K562 (cell line): ENCODE measurements at regions not wholly inside any gene's neighbourhood (a gene's known extent, or its start where the extent isn't known, plus 50 kb on each side); places are given as distances from the start of the nearest gene placed in this dataset.

Source experiments
- ATAC-seq: fragments of 200-7000 bp; cut with Tn5 transposase; 3 replicates; pipeline ENCODE4 v1.9.1; 2020; ENCODE audit warnings: moderate library complexity
- BruUV-seq: library from RNA; stranded (reverse); fragments of 400-500 nt; replicated peaks from 2 replicates; lab custom pipeline; 2021; lab: Mats Ljungman, UMichigan
- CTCF ChIA-PET: fragments of 300-600 bp; formaldehyde crosslinking; extraction: SDS; loops from one replicate; lab custom pipeline; 2021; ENCODE audit warnings: low intra/inter-chr PET ratio; lab: Yijun Ruan, JAX
- POLR2A ChIA-PET: fragments of 300-600, 350-650 bp; sonication (Branson Sonifier 250); formaldehyde crosslinking; extraction: SDS; loops from one replicate; lab custom pipeline; 2021; ENCODE audit warnings: antibody characterized with exemption, inconsistent platforms; lab: Yijun Ruan, JAX
- DNase-seq, 4 experiments: peaks; one replicate each; pipeline versions ENCODE4 v3.0.0 to v3.0.0-alpha.2; 2011 to 2018; ENCODE audit warnings: low spot score in 3 of 4, mixed read lengths in 3 of 4; ENCODE audit errors: extremely low read depth in 1 of 4
- FAIRE-seq: peaks from 2 replicates; lab custom pipeline; 2011; peaks lifted over from hg19 to GRCh38; lab: Jason Lieb, UNC
- H2AFZ ChIP-seq: 2 replicates; pipeline ENCODE4 v1.6.0; 2011; ENCODE audit warnings: low read depth, low read length, control low read depth, inconsistent platforms
- H3K27ac ChIP-seq: fragments of 200-600 bp; 3 replicates; pipeline ENCODE4 v1.8.0; 2011; ENCODE audit warnings: low read depth, mild to moderate bottlenecking, control low read depth, inconsistent platforms, low read length, moderate library complexity, mixed read lengths; ENCODE audit errors: extremely low read depth
- H3K27me3 ChIP-seq, 2 experiments: fragments of 300-600 bp in 1 of 2; 2 replicates in 1 of 2; 3 replicates in 1 of 2; pipeline versions ENCODE4 v1.6.0 to v1.8.0; 2011; ENCODE audit warnings: inconsistent platforms in 2 of 2, low read length in 2 of 2, mild to moderate bottlenecking in 1 of 2, mixed read lengths in 1 of 2, moderate library complexity in 1 of 2; ENCODE audit not compliant: control insufficient read depth in 2 of 2, insufficient read depth in 2 of 2
- H3K36me3 ChIP-seq: fragments of 300-600 bp; 3 replicates; pipeline ENCODE4 v1.8.0; 2011; ENCODE audit warnings: mild to moderate bottlenecking, low read length, inconsistent platforms; ENCODE audit not compliant: control insufficient read depth, insufficient read depth
- H3K4me1 ChIP-seq, 2 experiments: fragments of 200-600 bp in 1 of 2; replicated peaks in 1 of 2; 2 replicates in 1 of 2; 3 replicates in 1 of 2; pipeline versions ENCODE4 v1.5.1 to v1.8.0; 2011; ENCODE audit warnings: inconsistent platforms in 2 of 2, low read length in 2 of 2, mild to moderate bottlenecking in 1 of 2, mixed read lengths in 1 of 2, moderate library complexity in 1 of 2; ENCODE audit not compliant: control insufficient read depth in 2 of 2, insufficient read depth in 2 of 2
- H3K4me2 ChIP-seq: 2 replicates; pipeline ENCODE4 v1.6.1; 2011; ENCODE audit warnings: low read length, control low read depth, inconsistent platforms, mixed read lengths; ENCODE audit not compliant: insufficient read depth
- H3K4me3 ChIP-seq: fragments of 200-600 bp; sonication (generic), shearing (Covaris generic); 2 replicates; pipeline ENCODE4 v1.5.1; 2016; ENCODE audit warnings: control low read depth, inconsistent platforms
- H3K79me2 ChIP-seq: fragments of 200-600 bp; 3 replicates; pipeline ENCODE4 v1.8.0; 2011; ENCODE audit warnings: low read length, inconsistent platforms; ENCODE audit not compliant: control insufficient read depth, insufficient read depth
- H3K9ac ChIP-seq, 2 experiments: 2 replicates each; pipeline versions ENCODE4 v1.6.0 to v1.6.1; 2011; ENCODE audit warnings: low read depth in 2 of 2, low read length in 2 of 2, control low read depth in 1 of 2, inconsistent platforms in 1 of 2, mild to moderate bottlenecking in 1 of 2, mixed read lengths in 1 of 2; ENCODE audit not compliant: insufficient read depth in 1 of 2
- H3K9me1 ChIP-seq: one replicate; pipeline ENCODE4 v1.6.0; 2011; ENCODE audit warnings: inconsistent platforms, mild to moderate bottlenecking, low read length, moderate library complexity; ENCODE audit not compliant: control insufficient read depth, insufficient read depth
- H3K9me3 ChIP-seq: replicated peaks from 2 replicates; pipeline ENCODE4 v1.5.1; 2011; ENCODE audit warnings: low read depth, low read length, inconsistent platforms; ENCODE audit not compliant: control insufficient read depth, insufficient read depth
- H4K20me1 ChIP-seq: replicated peaks from 2 replicates; pipeline ENCODE4 v1.6.1; 2011; ENCODE audit warnings: low read length, inconsistent platforms, mixed read lengths; ENCODE audit not compliant: control insufficient read depth, insufficient read depth
- ATF7 ChIP-seq: fragments of 450-650 bp; IDR thresholded peaks from 2 replicates; pipeline ENCODE4 v1.7.1; 2014; ENCODE audit warnings: mild to moderate bottlenecking, moderate library complexity
- FOSL1 ChIP-seq: fragments of 200-800 bp; sonication (Bioruptor generic); conservative IDR thresholded peaks from 2 replicates; pipeline ENCODE4 v1.6.1; 2016; ENCODE audit warnings: missing genetic modification characterization, missing compliant biosample characterization
- FUS ChIP-seq: fragments of 200-400 bp; formaldehyde crosslinking; optimal IDR thresholded peaks from 2 replicates; pipeline ENCODE3; 2017; ENCODE audit warnings: low read depth, low read length
- GTF2B ChIP-seq: IDR thresholded peaks from 2 replicates; pipeline ENCODE4 v1.6.1; 2011; ENCODE audit not compliant: insufficient read length; ENCODE audit errors: extremely low read depth
- JUN ChIP-seq, 2 experiments: sonication (generic) in 1 of 2; formaldehyde crosslinking in 1 of 2; IDR thresholded peaks; 2 replicates each; pipeline versions ENCODE4 v1.6.1 to v1.8.0; 2012 to 2022; ENCODE audit warnings: borderline replicate concordance in 2 of 2, mild to moderate bottlenecking in 2 of 2, improper control_type of control experiment in 1 of 2, low read depth in 1 of 2, low read length in 1 of 2, missing genetic modification reagents in 1 of 2
- MAFF ChIP-seq: IDR thresholded peaks from 2 replicates; pipeline ENCODE4 v1.6.1; 2012; ENCODE audit warnings: low read length, improper control_type of control experiment
- MAFG ChIP-seq: fragments of 450-650 bp; conservative IDR thresholded peaks from 2 replicates; pipeline ENCODE4 v1.6.1; 2016; ENCODE audit warnings: missing genetic modification characterization, missing compliant biosample characterization
- MAFK ChIP-seq: IDR thresholded peaks from 2 replicates; pipeline ENCODE4 v1.6.1; 2011; ENCODE audit warnings: low read length, improper control_type of control experiment
- NCOA6 ChIP-seq: fragments of 450-650 bp; IDR thresholded peaks from 2 replicates; pipeline ENCODE4 v1.6.1; 2017; ENCODE audit warnings: mild to moderate bottlenecking
- NFE2 ChIP-seq: IDR thresholded peaks from 2 replicates; pipeline ENCODE4 v1.6.1; 2014; ENCODE audit warnings: antibody characterized with exemption, low read depth
- NFE2L1 ChIP-seq: fragments of 450-650 bp; IDR thresholded peaks from 2 replicates; pipeline ENCODE4 v1.6.1; 2016; ENCODE audit warnings: missing genetic modification characterization, low read depth, mild to moderate bottlenecking, missing compliant biosample characterization, moderate library complexity, borderline replicate concordance
- YY1 ChIP-seq, 3 experiments: IDR thresholded peaks; 2 replicates each; pipeline ENCODE4 v1.6.1; 2011; ENCODE audit warnings: low read length in 2 of 3, mild to moderate bottlenecking in 2 of 3, moderate library complexity in 2 of 3, borderline replicate concordance in 1 of 3, control low read depth in 1 of 3, low read depth in 1 of 3; ENCODE audit not compliant: insufficient read depth in 3 of 3, insufficient replicate concordance in 2 of 3, control insufficient read depth in 1 of 3, insufficient read length in 1 of 3; ENCODE audit errors: extremely low read depth in 1 of 3
- ZEB2 ChIP-seq: fragments of 450-650 bp; IDR thresholded peaks from 2 replicates; pipeline ENCODE4 v1.6.1; 2016
- ZNF316 ChIP-seq: fragments of 450-650 bp; IDR thresholded peaks from 2 replicates; pipeline ENCODE4 v1.6.1; 2016
- ZNF592 ChIP-seq: fragments of 450-650 bp; IDR thresholded peaks from 2 replicates; pipeline ENCODE4 v1.6.1; 2017; ENCODE audit warnings: antibody characterized with exemption, mild to moderate bottlenecking
- ZNF780A ChIP-seq: fragments of 250-450 bp; sonication (Bioruptor Pico); IDR thresholded peaks from 2 replicates; pipeline ENCODE4 v1.5.0; 2021; ENCODE audit warnings: mild to moderate bottlenecking
- WGBS: fragments of 100-300 bp; shearing (Covaris generic); methylation state at CpG from one replicate; pipeline ENCODE4 v1.1.6; 2016; ENCODE audit warnings: low coverage, mixed read lengths; ENCODE audit not compliant: insufficient coverage; ENCODE audit errors: missing lambda C conversion rate; 5-methylcytosine and 5-hydroxymethylcytosine counted together
- in situ Hi-C: fragments of 300-500 bp; cut with MboI; formaldehyde crosslinking; loops from 4 replicates; pipeline ENCODE4 v1.15.0; 2018; ENCODE audit warnings: inconsistent platforms, mixed read lengths
- intact Hi-C: fragments of 100-400 bp; cut with micrococcal nuclease; formaldehyde crosslinking; loops from 2 replicates; pipeline ENCODE4 v1.14.2; 2022

GRCh38 chr4:15153662-15154061 is 151.4 kb downstream of the CPEB2 start (continued):
- TF ChIP-seq ATF7: 0 out of 2 replicates have a peak, but pooled peaks have one; percentile 42
- peak; percentile 44; the same call in 1 of the 2 replicates for TF ChIP-seq NCOA6
- peak; percentile 45; the same call in 1 of the 2 replicates for TF ChIP-seq NFE2L1 (tag)
- TF ChIP-seq JUN (IDR thresholded peaks at IDR 0.05; ENCODE audit: borderline replicate concordance, low read depth, low read length): peak; percentile 85
- TF ChIP-seq JUN (CRISPR knock-in tag; IDR thresholded peaks at IDR 0.05; ENCODE audit: borderline replicate concordance): no peak
- TF ChIP-seq FUS: no peak
- TF ChIP-seq FOSL1 (tag): peak; percentile 85
- TF ChIP-seq ZEB2: peak; percentile 67; the same call in 1 of the 2 replicates

GRCh38 chr4:15158406-15159091 is 156.3 kb downstream of the CPEB2 start:
- H3K36me3 ChIP-seq: no peaks in the 10 kb centered on the region
- H3K27me3 ChIP-seq: no peaks in the 10 kb centered on the region
- POLR2A ChIA-PET: no interaction called here
- intact Hi-C loops: no loop called here
- H3K79me2 ChIP-seq: no peaks in the 10 kb centered on the region
- no peak overlapping the region for H3K4me3 ChIP-seq
- no peaks in the 10 kb centered on the region for H3K9me1 ChIP-seq
- CTCF ChIA-PET: no interaction called here
- H3K4me1 ChIP-seq: peaks cover 5 to 14% of the 10 kb centered on the region in 2 experiments; a peak in 4 of 5 replicates
- peak overlapping the region; percentile 88 for H2AFZ ChIP-seq
- no peak overlapping the region for H3K4me2 ChIP-seq
- WGBS: 73% methylated on average over 8 of the region's 9 CpGs
- BruUV-seq: no TSS peak
- no peaks in the 10 kb centered on the region for H4K20me1 ChIP-seq
- peak overlapping the region; percentile 40; the same call in 2 of the 3 replicates for H3K27ac ChIP-seq
- in situ Hi-C loops: no loop called here
- ATAC-seq (peak; percentile 54; the same call in 2 of the 3 replicates), FAIRE-seq (peak; percentile 23), DNase-seq (peak in 1 of 4 experiments; percentile 30)
- peak overlapping the region in 1 of 2 experiments; percentile 37; a peak in 1 of 4 replicates for H3K9ac ChIP-seq
- H3K9me3 ChIP-seq: no peaks in the 10 kb centered on the region
- TF ChIP-seq MAFG (tag): peak; percentile 74
- TF ChIP-seq NFE2: peak; percentile 84
- peak; percentile 42; the same call in 1 of the 2 replicates for TF ChIP-seq MAFK
- TF ChIP-seq ZNF316: peak; percentile 72
- TF ChIP-seq MAFF: peak; percentile 18; the same call in 1 of the 2 replicates
- no peak for TF ChIP-seq GTF2B
- TF ChIP-seq ZNF592: peak; percentile 40; the same call in 1 of the 2 replicates
- peak in 1 of 3 experiments; percentile 51 for TF ChIP-seq YY1 (IDR thresholded peaks at IDR 0.05; ENCODE audit: borderline replicate concordance in 1 of 3, control insufficient read depth in 1 of 3, extremely low read depth in 1 of 3, insufficient read depth in 3 of 3, insufficient read length in 1 of 3, insufficient replicate concordance in 2 of 3, low read depth in 1 of 3, low read length in 2 of 3)
- no peak for TF ChIP-seq ZNF780A (CRISPR knock-in tag)
